ENCODE measurements at regions not wholly inside any gene's neighbourhood (a gene's known extent, or its start where the extent isn't known, plus 50 kb on each side); places are given as distances from the start of the nearest gene placed in this dataset.

GRCh38 chr5:36795366-36795765, 81.2 kb upstream of the NIPBL start:
- TF ChIP-seq POLR2A (IDR thresholded peaks at IDR 0.05; ENCODE audit: low read depth, low read length) (no peak), POLR2AphosphoS5 (IDR thresholded peaks at IDR 0.05; ENCODE audit: low read depth, low read length) (no peak), TAF1 (IDR thresholded peaks at IDR 0.05; ENCODE audit: borderline replicate concordance, low read depth, low read length) (no peak)

Data from GM12892 (cell line).